Cardiac muscle cell (in vitro differentiated cells and primary cell): ENCODE measurements at regions not wholly inside any gene's neighbourhood (a gene's known extent, or its start where the extent isn't known, plus 50 kb on each side); places are given as distances from the start of the nearest gene placed in this dataset.

ENCODE experiments used
- DNase-seq, 2 donors: peaks; one replicate each; pipeline versions ENCODE4 v3.0.0 to v3.0.0-alpha.2; 2010 to 2017; ENCODE audit warnings: low read depth in 1 of 2, low spot score in 1 of 2
- H3K27ac ChIP-seq: fragments of 200-600 bp; sonication (generic); 2 replicates; pipeline ENCODE4 v1.5.1; 2016
- H3K27me3 ChIP-seq: fragments of 200-600 bp; sonication (generic); 2 replicates; pipeline ENCODE4 v1.6.0; 2016; ENCODE audit warnings: control low read depth
- H3K36me3 ChIP-seq: fragments of 200-600 bp; sonication (generic); 2 replicates; pipeline ENCODE4 v1.5.1; 2016; ENCODE audit warnings: control low read depth
- H3K4me1 ChIP-seq: fragments of 200-600 bp; sonication (generic); 2 replicates; pipeline ENCODE4 v1.8.1; 2017; ENCODE audit warnings: low read depth, mild to moderate bottlenecking, mixed run types
- H3K4me3 ChIP-seq: fragments of 200-600 bp; sonication (generic); 2 replicates; pipeline ENCODE4 v1.5.1; 2016; ENCODE audit warnings: mild to moderate bottlenecking
- H3K9me3 ChIP-seq: fragments of 200-600 bp; sonication (generic); 2 replicates; pipeline ENCODE4 v1.5.1; 2017; ENCODE audit warnings: low read depth, mild to moderate bottlenecking, control low read depth
- TF ChIP-seq, protein P1 (sequence below): IDR thresholded peaks from 2 replicates; pipeline ENCODE4 v1.5.1; 2012; ENCODE audit warnings: low read depth, mild to moderate bottlenecking, low read length

- no peak for DNase-seq
- no peak overlapping the region for H3K4me3 ChIP-seq
- H3K9me3 ChIP-seq = no peaks in the 10 kb centered on the region
- no peaks in the 10 kb centered on the region for H3K36me3 ChIP-seq
- no peaks in the 10 kb centered on the region for H3K27me3 ChIP-seq
- TF ChIP-seq, protein P1, sequence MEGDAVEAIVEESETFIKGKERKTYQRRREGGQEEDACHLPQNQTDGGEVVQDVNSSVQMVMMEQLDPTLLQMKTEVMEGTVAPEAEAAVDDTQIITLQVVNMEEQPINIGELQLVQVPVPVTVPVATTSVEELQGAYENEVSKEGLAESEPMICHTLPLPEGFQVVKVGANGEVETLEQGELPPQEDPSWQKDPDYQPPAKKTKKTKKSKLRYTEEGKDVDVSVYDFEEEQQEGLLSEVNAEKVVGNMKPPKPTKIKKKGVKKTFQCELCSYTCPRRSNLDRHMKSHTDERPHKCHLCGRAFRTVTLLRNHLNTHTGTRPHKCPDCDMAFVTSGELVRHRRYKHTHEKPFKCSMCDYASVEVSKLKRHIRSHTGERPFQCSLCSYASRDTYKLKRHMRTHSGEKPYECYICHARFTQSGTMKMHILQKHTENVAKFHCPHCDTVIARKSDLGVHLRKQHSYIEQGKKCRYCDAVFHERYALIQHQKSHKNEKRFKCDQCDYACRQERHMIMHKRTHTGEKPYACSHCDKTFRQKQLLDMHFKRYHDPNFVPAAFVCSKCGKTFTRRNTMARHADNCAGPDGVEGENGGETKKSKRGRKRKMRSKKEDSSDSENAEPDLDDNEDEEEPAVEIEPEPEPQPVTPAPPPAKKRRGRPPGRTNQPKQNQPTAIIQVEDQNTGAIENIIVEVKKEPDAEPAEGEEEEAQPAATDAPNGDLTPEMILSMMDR = no peak
- no peak overlapping the region for H3K27ac ChIP-seq
- no peaks in the 10 kb centered on the region for H3K4me1 ChIP-seq
Measured at GRCh38 chr10:125472010-125472607, 210.9 kb downstream of the TEX36 start.

GRCh38 chr10:125468278-125468677, 214.7 kb downstream of the TEX36 start:
- Histone ChIP-seq H3K36me3 (no peaks in the 10 kb centered on the region), H3K4me1 (no peaks in the 10 kb centered on the region), H3K27ac (no peak overlapping the region), H3K9me3 (no peaks in the 10 kb centered on the region), H3K27me3 (no peaks in the 10 kb centered on the region), H3K4me3 (no peak overlapping the region)
- TF ChIP-seq, protein P1 = no peak
- no peak for DNase-seq

DNA sequence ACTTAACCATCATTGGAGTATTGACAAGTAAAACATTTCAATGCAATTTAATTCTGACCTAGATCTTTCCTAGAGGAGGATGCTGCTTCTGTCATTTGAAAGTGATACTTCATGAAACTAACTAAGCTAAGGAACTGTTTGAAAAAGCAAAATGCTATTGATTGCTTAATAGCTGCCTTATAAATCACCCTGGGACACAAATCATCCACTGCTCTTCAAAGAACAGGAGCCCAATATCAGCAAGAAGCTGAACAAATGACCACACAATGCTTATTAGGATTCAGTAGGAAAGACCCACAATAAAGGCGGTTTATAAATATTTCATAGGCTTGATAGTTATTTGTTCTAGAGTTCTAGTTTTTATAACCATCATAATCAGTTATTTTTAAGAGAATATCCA, 216.3 kb downstream of the TEX36 start:
- Histone ChIP-seq H3K36me3 (no peaks in the 10 kb centered on the region), H3K4me3 (no peak overlapping the region), H3K27ac (no peak overlapping the region), H3K9me3 (no peaks in the 10 kb centered on the region), H3K4me1 (no peaks in the 10 kb centered on the region), H3K27me3 (no peaks in the 10 kb centered on the region)
- TF ChIP-seq, protein P1 = no peak
- DNase-seq = no peak

DNA sequence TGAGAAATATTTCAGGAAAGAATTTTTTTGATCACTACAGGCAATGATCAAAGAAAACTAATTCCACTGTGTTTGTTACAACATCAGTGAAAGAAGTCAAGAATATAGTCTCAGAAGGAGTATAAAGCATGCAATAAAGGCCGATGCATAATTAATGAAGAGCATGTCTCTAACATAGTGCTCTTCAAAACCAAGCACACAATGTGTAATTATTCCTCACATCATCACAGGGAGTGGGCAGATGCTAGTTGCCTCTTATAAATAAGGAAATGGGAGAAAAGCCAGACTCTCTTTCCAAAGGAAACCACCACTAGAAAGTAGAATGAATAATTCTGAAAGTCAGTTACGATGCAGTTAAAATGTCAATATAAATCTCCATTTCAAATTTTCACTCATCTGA, 220.1 kb downstream of the TEX36 start:
- Histone ChIP-seq H3K4me1 (no peaks in the 10 kb centered on the region), H3K27ac (no peak overlapping the region), H3K36me3 (no peaks in the 10 kb centered on the region), H3K4me3 (no peak overlapping the region), H3K9me3 (no peaks in the 10 kb centered on the region), H3K27me3 (no peaks in the 10 kb centered on the region)
- no peak for DNase-seq
- TF ChIP-seq, protein P1 = no peak

- Histone ChIP-seq H3K36me3 (no peaks in the 10 kb centered on the region), H3K27me3 (no peaks in the 10 kb centered on the region), H3K9me3 (no peaks in the 10 kb centered on the region), H3K4me3 (no peak overlapping the region), H3K4me1 (no peaks in the 10 kb centered on the region), H3K27ac (no peak overlapping the region)
- TF ChIP-seq, protein P1 = no peak
- DNase-seq = no peak
Measured at GRCh38 chr10:125460326-125460725, 222.6 kb downstream of the TEX36 start.
